ENCODE measurements at regions not wholly inside any gene's neighbourhood (a gene's known extent, or its start where the extent isn't known, plus 50 kb on each side); places are given as distances from the start of the nearest gene placed in this dataset.
"Not testable (repeated sequence)": the region's sequence is repeated elsewhere in the genome, so short reads cannot be mapped to it uniquely, and the experiment has no call there.

DNA sequence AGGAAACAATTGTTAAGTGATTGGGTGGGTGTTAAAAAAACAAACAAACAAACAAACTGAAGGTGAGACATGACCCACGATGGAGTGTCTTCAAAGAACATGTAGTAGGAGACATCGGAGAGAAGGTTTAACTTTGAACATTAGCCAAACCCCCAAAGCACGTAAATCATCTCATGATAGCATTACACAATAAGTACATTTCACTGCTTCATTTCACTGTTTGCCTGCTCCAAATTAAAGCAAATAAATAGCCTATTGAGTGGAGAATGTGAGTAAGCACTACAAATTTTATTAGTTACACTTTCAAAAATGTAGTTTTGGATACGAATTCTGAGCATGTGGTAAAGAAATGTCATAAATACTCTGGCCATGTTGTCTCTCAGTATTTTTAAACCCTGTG, 287.0 kb downstream of the SI start (continued):
- TF ChIP-seq, protein P1, sequence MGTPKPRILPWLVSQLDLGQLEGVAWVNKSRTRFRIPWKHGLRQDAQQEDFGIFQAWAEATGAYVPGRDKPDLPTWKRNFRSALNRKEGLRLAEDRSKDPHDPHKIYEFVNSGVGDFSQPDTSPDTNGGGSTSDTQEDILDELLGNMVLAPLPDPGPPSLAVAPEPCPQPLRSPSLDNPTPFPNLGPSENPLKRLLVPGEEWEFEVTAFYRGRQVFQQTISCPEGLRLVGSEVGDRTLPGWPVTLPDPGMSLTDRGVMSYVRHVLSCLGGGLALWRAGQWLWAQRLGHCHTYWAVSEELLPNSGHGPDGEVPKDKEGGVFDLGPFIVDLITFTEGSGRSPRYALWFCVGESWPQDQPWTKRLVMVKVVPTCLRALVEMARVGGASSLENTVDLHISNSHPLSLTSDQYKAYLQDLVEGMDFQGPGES (IDR thresholded peaks at IDR 0.05; ENCODE audit: low read depth, low read length), result no peak
- TF ChIP-seq RFX5 (IDR thresholded peaks at IDR 0.05; ENCODE audit: low read length), result no peak
- TF ChIP-seq, protein P2, sequence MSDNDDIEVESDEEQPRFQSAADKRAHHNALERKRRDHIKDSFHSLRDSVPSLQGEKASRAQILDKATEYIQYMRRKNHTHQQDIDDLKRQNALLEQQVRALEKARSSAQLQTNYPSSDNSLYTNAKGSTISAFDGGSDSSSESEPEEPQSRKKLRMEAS (IDR thresholded peaks at IDR 0.05; ENCODE audit: low read depth), result no peak
- no peak for TF ChIP-seq MXI1 (IDR thresholded peaks at IDR 0.05; ENCODE audit: low read depth, low read length)
- no peak for TF ChIP-seq TCF12 (IDR thresholded peaks at IDR 0.05)
- TF ChIP-seq NFIC (IDR thresholded peaks at IDR 0.05; ENCODE audit: borderline replicate concordance), result no peak
- TF ChIP-seq RCOR1 (IDR thresholded peaks at IDR 0.05; ENCODE audit: low read length), result no peak
- TF ChIP-seq JUND (IDR thresholded peaks at IDR 0.05), result no peak

DNA sequence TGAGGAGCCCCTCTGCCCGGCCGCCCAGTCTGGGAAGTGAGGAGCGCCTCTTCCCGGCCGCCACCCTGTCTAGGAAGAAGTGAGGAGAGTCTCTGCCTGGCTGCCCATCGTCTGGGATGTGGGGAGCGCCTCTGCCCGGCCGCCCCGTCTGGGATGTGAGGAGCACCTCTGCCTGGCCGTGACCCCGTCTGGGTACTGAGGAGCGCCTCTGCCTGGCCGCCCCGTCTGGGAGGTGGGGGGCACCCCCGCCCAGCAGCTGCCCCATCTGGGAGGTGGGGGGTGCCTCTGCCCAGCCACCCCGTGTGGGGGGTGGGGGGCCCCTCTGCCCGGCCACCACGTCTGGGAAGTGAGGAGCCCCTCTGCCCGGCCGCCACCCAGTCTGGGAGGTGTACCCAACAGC, 293.9 kb downstream of the SI start:
- H3K9ac ChIP-seq; POLR2A ChIA-PET; H3K9me3 ChIP-seq; H4K20me1 ChIP-seq (ENCODE audit: insufficient read depth); H3K4me3 ChIP-seq (ENCODE audit: low read depth in 2 of 2, low read length in 1 of 2); H3K4me2 ChIP-seq; H3K36me3 ChIP-seq (replicated peaks in 1 of 2; ENCODE audit: control insufficient read depth in 1 of 2, insufficient read depth in 2 of 2, low read length in 1 of 2); CTCF ChIA-PET; H3K4me1 ChIP-seq (ENCODE audit: control insufficient read depth in 1 of 2, insufficient read depth in 2 of 2, low read depth in 1 of 2, low read length in 1 of 2); H3F3A ChIP-seq (replicated peaks; ENCODE audit: insufficient read depth); H3K9me2 ChIP-seq; H2AFZ ChIP-seq (ENCODE audit: low read depth); H3K79me2 ChIP-seq (ENCODE audit: insufficient read depth); H3K27me3 ChIP-seq (ENCODE audit: insufficient read depth); H3K27ac ChIP-seq (ENCODE audit: low read depth in 2 of 2, low read length in 1 of 2); DNase-seq: not testable (repeated sequence)
- 17% methylated on average over 6 of the region's 21 CpGs for WGBS (ENCODE audit: low lambda C conversion rate)

DNA sequence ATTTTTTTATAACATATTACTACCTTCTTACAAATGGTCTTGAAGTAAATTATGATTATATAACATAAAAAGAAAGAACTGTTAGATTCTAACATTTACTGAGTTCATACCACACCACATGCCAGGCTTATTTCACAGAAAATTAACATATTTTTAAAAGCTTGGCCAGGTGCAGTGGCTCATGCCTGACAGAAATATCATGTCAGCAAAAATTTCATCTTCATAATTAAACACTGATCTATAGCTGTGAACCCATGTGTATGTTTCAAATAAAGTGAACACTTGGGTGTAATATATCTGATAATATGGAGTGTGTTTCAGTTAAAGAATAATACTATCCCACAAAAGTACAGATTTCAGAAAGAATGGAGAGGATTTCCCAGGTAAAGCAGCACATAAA, 296.5 kb downstream of the SI start:
- Histone ChIP-seq H3K4me3 (ENCODE audit: low read depth in 2 of 2, low read length in 1 of 2) (no peak overlapping the region), H4K20me1 (ENCODE audit: insufficient read depth) (no peaks in the 10 kb centered on the region), H3K79me2 (ENCODE audit: insufficient read depth) (no peaks in the 10 kb centered on the region), H3F3A (replicated peaks; ENCODE audit: insufficient read depth) (no peaks in the 10 kb centered on the region), H3K4me2 (no peak overlapping the region), H3K27ac (ENCODE audit: low read depth in 2 of 2, low read length in 1 of 2) (no peak overlapping the region), H3K27me3 (ENCODE audit: insufficient read depth) (no peaks in the 10 kb centered on the region), H2AFZ (ENCODE audit: low read depth) (no peak overlapping the region), H3K9me3 (no peaks in the 10 kb centered on the region), H3K9me2 (no peaks in the 10 kb centered on the region), H3K9ac (no peak overlapping the region), H3K36me3 (replicated peaks in 1 of 2; ENCODE audit: control insufficient read depth in 1 of 2, insufficient read depth in 2 of 2, low read length in 1 of 2) (no peaks in the 10 kb centered on the region), H3K4me1 (ENCODE audit: control insufficient read depth in 1 of 2, insufficient read depth in 2 of 2, low read depth in 1 of 2, low read length in 1 of 2) (no peaks in the 10 kb centered on the region)
- no peak for DNase-seq
- ChIA-PET POLR2A (no interaction called here), CTCF (no interaction called here)
- TF ChIP-seq CHD2 (IDR thresholded peaks at IDR 0.05; ENCODE audit: low read length, partially characterized antibody) (no peak), RXRA (IDR thresholded peaks at IDR 0.05; ENCODE audit: borderline replicate concordance, low read depth) (no peak), YY1 (IDR thresholded peaks at IDR 0.05; ENCODE audit: low read depth) (no peak), SMC3 (IDR thresholded peaks at IDR 0.05; ENCODE audit: low read depth, low read length) (no peak), POLR2AphosphoS5 (IDR thresholded peaks at IDR 0.05; ENCODE audit: low read depth, low read length) (no peak)
- TF ChIP-seq, protein P3, sequence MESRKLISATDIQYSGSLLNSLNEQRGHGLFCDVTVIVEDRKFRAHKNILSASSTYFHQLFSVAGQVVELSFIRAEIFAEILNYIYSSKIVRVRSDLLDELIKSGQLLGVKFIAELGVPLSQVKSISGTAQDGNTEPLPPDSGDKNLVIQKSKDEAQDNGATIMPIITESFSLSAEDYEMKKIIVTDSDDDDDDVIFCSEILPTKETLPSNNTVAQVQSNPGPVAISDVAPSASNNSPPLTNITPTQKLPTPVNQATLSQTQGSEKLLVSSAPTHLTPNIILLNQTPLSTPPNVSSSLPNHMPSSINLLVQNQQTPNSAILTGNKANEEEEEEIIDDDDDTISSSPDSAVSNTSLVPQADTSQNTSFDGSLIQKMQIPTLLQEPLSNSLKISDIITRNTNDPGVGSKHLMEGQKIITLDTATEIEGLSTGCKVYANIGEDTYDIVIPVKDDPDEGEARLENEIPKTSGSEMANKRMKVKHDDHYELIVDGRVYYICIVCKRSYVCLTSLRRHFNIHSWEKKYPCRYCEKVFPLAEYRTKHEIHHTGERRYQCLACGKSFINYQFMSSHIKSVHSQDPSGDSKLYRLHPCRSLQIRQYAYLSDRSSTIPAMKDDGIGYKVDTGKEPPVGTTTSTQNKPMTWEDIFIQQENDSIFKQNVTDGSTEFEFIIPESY (IDR thresholded peaks at IDR 0.05; ENCODE audit: borderline replicate concordance, low read depth), result no peak

Measured in SK-N-SH (cell line).